ENCODE measurements at regions not wholly inside any gene's neighbourhood (a gene's known extent, or its start where the extent isn't known, plus 50 kb on each side); places are given as distances from the start of the nearest gene placed in this dataset.

- DNase-seq (ENCODE audit: low read depth): no peak
- TF ChIP-seq, protein P1, sequence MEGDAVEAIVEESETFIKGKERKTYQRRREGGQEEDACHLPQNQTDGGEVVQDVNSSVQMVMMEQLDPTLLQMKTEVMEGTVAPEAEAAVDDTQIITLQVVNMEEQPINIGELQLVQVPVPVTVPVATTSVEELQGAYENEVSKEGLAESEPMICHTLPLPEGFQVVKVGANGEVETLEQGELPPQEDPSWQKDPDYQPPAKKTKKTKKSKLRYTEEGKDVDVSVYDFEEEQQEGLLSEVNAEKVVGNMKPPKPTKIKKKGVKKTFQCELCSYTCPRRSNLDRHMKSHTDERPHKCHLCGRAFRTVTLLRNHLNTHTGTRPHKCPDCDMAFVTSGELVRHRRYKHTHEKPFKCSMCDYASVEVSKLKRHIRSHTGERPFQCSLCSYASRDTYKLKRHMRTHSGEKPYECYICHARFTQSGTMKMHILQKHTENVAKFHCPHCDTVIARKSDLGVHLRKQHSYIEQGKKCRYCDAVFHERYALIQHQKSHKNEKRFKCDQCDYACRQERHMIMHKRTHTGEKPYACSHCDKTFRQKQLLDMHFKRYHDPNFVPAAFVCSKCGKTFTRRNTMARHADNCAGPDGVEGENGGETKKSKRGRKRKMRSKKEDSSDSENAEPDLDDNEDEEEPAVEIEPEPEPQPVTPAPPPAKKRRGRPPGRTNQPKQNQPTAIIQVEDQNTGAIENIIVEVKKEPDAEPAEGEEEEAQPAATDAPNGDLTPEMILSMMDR (conservative IDR thresholded peaks at IDR 0.05; ENCODE audit: low read depth, low read length): no peak
- H3K4me3 ChIP-seq (ENCODE audit: low read length): no peak overlapping the region
These were observed 574.1 kb downstream of the PRKD1 start for GRCh38 chr14:29353513-29353912.

GRCh38 chr14:29354486-29354885, 573.2 kb downstream of the PRKD1 start:
- TF ChIP-seq, protein P1 (conservative IDR thresholded peaks at IDR 0.05; ENCODE audit: low read depth, low read length): no peak
- H3K4me3 ChIP-seq (ENCODE audit: low read length): no peak overlapping the region
- no peak for DNase-seq (ENCODE audit: low read depth)

GRCh38 chr14:29355331-29355730, 572.3 kb downstream of the PRKD1 start:
- no peak overlapping the region for H3K4me3 ChIP-seq (ENCODE audit: low read length)
- TF ChIP-seq, protein P1 (conservative IDR thresholded peaks at IDR 0.05; ENCODE audit: low read depth, low read length): no peak
- DNase-seq (ENCODE audit: low read depth): no peak

GRCh38 chr14:29355846-29356245, 571.8 kb downstream of the PRKD1 start:
- no peak overlapping the region for H3K4me3 ChIP-seq (ENCODE audit: low read length)
- TF ChIP-seq, protein P1 (conservative IDR thresholded peaks at IDR 0.05; ENCODE audit: low read depth, low read length): no peak
- no peak for DNase-seq (ENCODE audit: low read depth)

DNA sequence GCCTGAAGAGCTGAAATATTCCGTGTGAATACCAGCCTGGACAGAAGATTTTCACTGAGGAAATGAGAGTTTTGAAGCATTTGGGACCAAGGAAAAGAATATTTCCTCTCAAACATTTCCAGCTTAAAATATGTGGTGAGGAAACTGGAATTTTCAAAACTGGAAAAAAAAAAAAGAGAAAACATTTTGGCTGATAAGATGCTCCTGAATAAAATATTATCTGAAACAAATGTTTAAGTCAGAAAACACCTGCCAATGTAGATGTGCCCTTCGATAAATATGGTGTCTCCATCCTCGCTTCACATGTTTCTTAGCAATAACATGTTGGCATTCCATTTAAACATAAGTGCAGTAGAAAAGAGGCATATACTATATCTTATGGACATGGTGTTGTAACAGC, 567.0 kb downstream of the PRKD1 start:
- no peak overlapping the region for H3K4me3 ChIP-seq (ENCODE audit: low read length)
- no peak for DNase-seq (ENCODE audit: low read depth)
- TF ChIP-seq, protein P1 (conservative IDR thresholded peaks at IDR 0.05; ENCODE audit: low read depth, low read length): no peak

DNA sequence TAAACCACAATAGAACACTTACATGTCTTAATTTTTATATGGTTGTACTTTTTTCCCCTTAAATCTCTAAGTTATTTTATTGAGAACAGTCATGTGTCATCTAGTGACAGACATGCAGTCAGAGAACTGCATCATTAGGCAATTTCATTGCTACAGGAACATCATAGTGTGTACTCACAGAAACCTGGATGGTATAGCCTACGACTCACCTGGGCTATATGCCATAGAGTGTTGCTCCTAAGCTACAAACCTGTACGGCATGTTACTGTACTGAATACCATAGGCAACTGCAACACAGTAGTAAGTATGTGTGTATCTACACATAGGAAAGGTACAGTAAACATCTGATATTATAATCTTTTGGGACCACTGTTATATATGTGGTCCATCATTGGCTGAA, 557.6 kb downstream of the PRKD1 start:
- TF ChIP-seq, protein P1 (conservative IDR thresholded peaks at IDR 0.05; ENCODE audit: low read depth, low read length): no peak
- DNase-seq (ENCODE audit: low read depth): no peak
- H3K4me3 ChIP-seq (ENCODE audit: low read length): no peak overlapping the region

DNA sequence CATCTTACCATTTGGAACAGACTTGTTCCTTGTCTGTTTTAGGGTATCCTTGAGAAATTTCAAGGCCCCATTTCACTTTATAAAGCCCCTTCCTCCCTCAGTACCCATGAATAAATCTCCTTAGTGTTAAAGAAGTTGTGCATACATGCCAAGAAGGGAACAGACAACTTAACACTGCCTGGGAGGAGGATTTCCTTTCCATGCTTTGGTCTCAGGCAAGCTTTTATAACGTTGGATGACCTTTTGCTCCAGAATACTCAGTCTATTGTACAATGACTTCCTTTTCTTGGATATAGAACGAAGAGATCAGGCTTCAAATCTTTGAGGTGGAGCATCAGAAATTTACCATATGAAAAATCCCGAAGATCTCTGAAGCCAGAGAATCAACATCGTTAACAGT, 551.4 kb downstream of the PRKD1 start:
- TF ChIP-seq, protein P1 (conservative IDR thresholded peaks at IDR 0.05; ENCODE audit: low read depth, low read length): no peak
- no peak for DNase-seq (ENCODE audit: low read depth)
- no peak overlapping the region for H3K4me3 ChIP-seq (ENCODE audit: low read length)

Measured in retinal pigment epithelial cell (primary cell).